ENCODE measurements at regions not wholly inside any gene's neighbourhood (a gene's known extent, or its start where the extent isn't known, plus 50 kb on each side); places are given as distances from the start of the nearest gene placed in this dataset.

- Mint-ChIP-seq H3K9me3 (no peaks in the 10 kb centered on the region), H3K36me3 (ENCODE audit: insufficient read depth) (peaks cover 2% of the 10 kb centered on the region), H3K4me1 (ENCODE audit: low read depth in 2 of 2) (no peaks in the 10 kb centered on the region), H3K4me3 (no peak overlapping the region), H3K27ac (no peak overlapping the region), H3K27me3 (peaks cover 19 to 31% of the 10 kb centered on the region in 2 donors)
- DNase-seq (no peak), ATAC-seq (replicated peaks) (no peak)
Observed at GRCh38 chr9:88775037-88775471, 216.2 kb upstream of the S1PR3 start.

DNA sequence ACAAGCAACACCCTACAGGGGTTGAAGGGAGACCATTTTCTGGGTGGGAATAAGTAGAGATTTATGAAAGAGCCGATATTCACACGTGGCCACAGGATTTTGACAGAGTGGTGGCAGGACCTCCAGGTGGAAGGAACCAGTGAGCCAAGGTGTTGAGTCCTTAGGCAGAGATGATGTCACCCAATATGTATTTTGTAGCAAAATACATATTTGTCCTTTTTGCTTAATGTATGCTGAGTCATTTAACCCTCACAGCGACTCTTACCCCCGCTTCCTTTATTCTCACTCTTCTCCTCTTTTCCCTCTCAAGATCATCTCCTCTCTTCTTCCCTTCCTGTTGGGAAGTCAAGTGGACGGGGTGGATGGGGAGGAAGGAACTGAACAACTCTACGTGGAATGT lies 215.7 kb upstream of the S1PR3 start:
- no peaks in the 10 kb centered on the region for H3K4me1 Mint-ChIP-seq (ENCODE audit: low read depth in 2 of 2)
- no peak overlapping the region for H3K4me3 Mint-ChIP-seq
- no peaks in the 10 kb centered on the region for H3K9me3 Mint-ChIP-seq
- H3K27ac Mint-ChIP-seq, result no peak overlapping the region
- H3K27me3 Mint-ChIP-seq, result peaks cover 21 to 31% of the 10 kb centered on the region in 2 donors
- H3K36me3 Mint-ChIP-seq (ENCODE audit: insufficient read depth), result peaks cover 2% of the 10 kb centered on the region
- ATAC-seq (replicated peaks), result no peak
- DNase-seq, result no peak

DNA sequence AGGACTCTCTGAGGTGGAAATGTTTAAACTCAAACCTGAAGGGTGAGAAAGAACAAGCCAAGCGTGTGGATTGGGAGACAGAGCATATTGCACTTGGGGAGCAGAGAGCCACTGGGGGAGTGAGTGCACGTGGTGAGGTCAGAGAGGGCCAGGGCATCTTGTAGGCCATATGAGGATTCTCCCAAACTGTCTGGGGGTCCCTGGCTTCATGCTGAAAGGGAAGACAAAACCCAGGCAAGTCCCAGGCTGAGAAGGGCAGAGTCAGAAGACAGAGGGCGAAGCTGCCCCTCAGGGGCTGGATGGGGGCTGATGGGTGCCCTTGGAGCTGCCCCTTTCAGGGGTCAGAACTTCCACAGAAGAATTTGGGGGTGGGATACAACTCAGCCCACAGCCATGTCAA lies 215.3 kb upstream of the S1PR3 start:
- Mint-ChIP-seq H3K36me3 (ENCODE audit: insufficient read depth) (peaks cover 2% of the 10 kb centered on the region), H3K27me3 (peaks cover 25 to 31% of the 10 kb centered on the region in 2 donors), H3K4me1 (ENCODE audit: low read depth in 2 of 2) (no peaks in the 10 kb centered on the region), H3K27ac (no peak overlapping the region), H3K9me3 (no peaks in the 10 kb centered on the region), H3K4me3 (no peak overlapping the region)
- ATAC-seq (replicated peaks) (no peak), DNase-seq (no peak)

- DNase-seq (no peak), ATAC-seq (replicated peaks) (no peak)
- H3K4me3 Mint-ChIP-seq, result no peak overlapping the region
- H3K9me3 Mint-ChIP-seq, result no peaks in the 10 kb centered on the region
- H3K27ac Mint-ChIP-seq, result no peak overlapping the region
- H3K27me3 Mint-ChIP-seq, result peaks cover 28 to 31% of the 10 kb centered on the region in 2 donors
- H3K36me3 Mint-ChIP-seq (ENCODE audit: insufficient read depth), result peaks cover 2% of the 10 kb centered on the region
- no peaks in the 10 kb centered on the region for H3K4me1 Mint-ChIP-seq (ENCODE audit: low read depth in 2 of 2)
Observed at GRCh38 chr9:88776717-88777497, 214.4 kb upstream of the S1PR3 start.

DNA sequence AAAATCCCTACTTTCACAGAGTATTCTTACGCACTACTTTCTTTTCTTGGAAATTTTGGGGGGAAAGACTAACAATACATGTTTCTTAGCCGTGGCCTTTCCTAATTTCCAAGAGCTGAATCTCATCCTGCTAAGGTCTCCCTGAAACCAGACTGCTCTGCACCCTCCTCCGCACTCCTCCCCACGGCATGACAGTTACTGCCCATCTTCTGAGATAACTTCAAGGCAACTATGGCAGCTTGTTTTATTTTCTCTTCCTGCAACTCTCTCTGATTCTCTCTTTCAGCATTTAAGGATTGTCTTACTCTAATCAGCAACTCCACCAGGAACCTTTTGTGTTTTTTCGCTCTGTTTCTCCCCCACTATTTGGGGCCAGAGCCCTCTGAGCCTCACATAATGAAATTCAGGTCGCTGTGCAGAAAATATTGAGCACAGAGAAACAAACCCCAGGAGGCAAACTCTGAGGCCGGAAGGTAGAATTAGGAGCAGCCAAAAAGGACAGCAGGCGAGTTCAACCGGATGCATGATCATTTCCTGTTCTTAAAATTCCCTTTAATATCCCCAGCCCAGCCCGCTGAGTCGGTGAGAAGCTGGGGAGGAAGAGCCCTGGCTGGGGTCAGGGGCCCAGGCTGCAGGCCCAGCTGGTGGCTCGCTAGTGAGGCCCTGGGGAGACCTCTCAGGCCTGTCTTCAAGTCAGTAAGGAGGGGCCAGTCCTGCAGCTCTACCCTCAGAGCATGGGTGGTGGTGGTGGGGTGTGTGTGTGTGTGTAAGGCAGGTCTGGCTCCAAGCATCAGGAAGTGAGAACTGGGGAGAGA lies 213.6 kb upstream of the S1PR3 start:
- DNase-seq (no peak), ATAC-seq (replicated peaks) (no peak)
- H3K27me3 Mint-ChIP-seq, result peaks cover 25 to 31% of the 10 kb centered on the region in 2 donors
- no peaks in the 10 kb centered on the region for H3K4me1 Mint-ChIP-seq (ENCODE audit: low read depth in 2 of 2)
- peaks cover 2% of the 10 kb centered on the region for H3K36me3 Mint-ChIP-seq (ENCODE audit: insufficient read depth)
- H3K4me3 Mint-ChIP-seq, result no peak overlapping the region
- H3K9me3 Mint-ChIP-seq, result no peaks in the 10 kb centered on the region
- H3K27ac Mint-ChIP-seq, result no peak overlapping the region

- DNase-seq (no peak), ATAC-seq (replicated peaks) (no peak)
- H3K9me3 Mint-ChIP-seq, result no peaks in the 10 kb centered on the region
- no peak overlapping the region for H3K4me3 Mint-ChIP-seq
- no peak overlapping the region for H3K27ac Mint-ChIP-seq
- H3K4me1 Mint-ChIP-seq (ENCODE audit: low read depth in 2 of 2), result no peaks in the 10 kb centered on the region
- H3K27me3 Mint-ChIP-seq, result peaks cover 9 to 26% of the 10 kb centered on the region in 2 donors
- H3K36me3 Mint-ChIP-seq (ENCODE audit: insufficient read depth), result no peaks in the 10 kb centered on the region
Observed at GRCh38 chr9:88781628-88782391, 209.5 kb upstream of the S1PR3 start.

- ATAC-seq (replicated peaks), result no peak
- Mint-ChIP-seq H3K36me3 (ENCODE audit: insufficient read depth) (no peaks in the 10 kb centered on the region), H3K27me3 (peaks cover 13 to 37% of the 10 kb centered on the region in 2 donors), H3K27ac (no peak overlapping the region), H3K4me3 (no peak overlapping the region), H3K9me3 (no peaks in the 10 kb centered on the region), H3K4me1 (ENCODE audit: low read depth in 2 of 2) (no peaks in the 10 kb centered on the region)
- no peak for DNase-seq
Observed at GRCh38 chr9:88782931-88783710, 208.1 kb upstream of the S1PR3 start.

DNA sequence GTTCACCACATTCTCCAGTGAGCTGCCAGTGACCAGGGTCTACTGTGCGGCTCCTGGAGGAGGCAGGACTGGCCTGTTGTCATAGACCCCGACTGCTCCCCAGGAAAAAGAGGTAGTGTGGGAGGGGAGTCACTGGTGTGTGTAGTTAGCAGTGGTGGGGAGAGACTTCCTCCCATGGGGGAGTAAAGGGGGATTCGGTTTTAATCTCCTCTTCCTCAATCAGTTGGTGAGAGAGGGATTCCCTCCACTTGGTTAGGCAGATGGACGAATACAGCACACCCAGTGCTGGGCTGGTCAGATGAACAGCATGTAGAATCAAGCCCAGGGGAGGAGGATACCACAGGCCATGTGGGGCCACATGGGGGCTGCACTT lies 207.6 kb upstream of the S1PR3 start:
- H3K9me3 Mint-ChIP-seq, result no peaks in the 10 kb centered on the region
- no peak overlapping the region for H3K27ac Mint-ChIP-seq
- no peak overlapping the region for H3K4me3 Mint-ChIP-seq
- H3K4me1 Mint-ChIP-seq (ENCODE audit: low read depth in 2 of 2), result no peaks in the 10 kb centered on the region
- H3K27me3 Mint-ChIP-seq, result peaks cover 19 to 41% of the 10 kb centered on the region in 2 donors
- ATAC-seq (replicated peaks) (no peak), DNase-seq (no peak)
- H3K36me3 Mint-ChIP-seq (ENCODE audit: insufficient read depth), result no peaks in the 10 kb centered on the region

DNA sequence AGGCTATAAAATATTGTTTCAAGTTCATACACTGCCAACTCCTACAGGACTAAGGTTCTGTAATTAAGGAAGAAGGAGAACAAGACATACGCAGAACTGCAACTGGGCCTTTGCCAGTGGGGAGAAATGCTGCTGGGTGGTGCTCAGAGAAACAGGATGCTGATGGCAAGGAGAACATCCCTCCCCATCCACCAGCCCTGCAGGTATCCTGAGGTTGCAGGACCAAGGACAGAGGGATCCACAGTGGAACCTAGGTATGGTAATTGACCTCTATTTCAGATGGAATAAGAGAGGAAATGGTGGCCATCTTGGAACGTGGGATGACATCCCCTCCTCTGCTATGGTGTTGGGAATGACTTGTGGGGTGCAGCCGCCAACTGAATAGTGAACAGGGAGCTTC lies 206.3 kb upstream of the S1PR3 start:
- peaks cover 20 to 41% of the 10 kb centered on the region in 2 donors for H3K27me3 Mint-ChIP-seq
- no peaks in the 10 kb centered on the region for H3K9me3 Mint-ChIP-seq
- no peaks in the 10 kb centered on the region for H3K4me1 Mint-ChIP-seq (ENCODE audit: low read depth in 2 of 2)
- no peak for ATAC-seq (replicated peaks)
- H3K27ac Mint-ChIP-seq, result no peak overlapping the region
- no peak for DNase-seq
- no peaks in the 10 kb centered on the region for H3K36me3 Mint-ChIP-seq (ENCODE audit: insufficient read depth)
- H3K4me3 Mint-ChIP-seq, result no peak overlapping the region

GRCh38 chr9:88786291-88787079 lies 204.8 kb upstream of the S1PR3 start:
- H3K36me3 Mint-ChIP-seq (ENCODE audit: insufficient read depth), result no peaks in the 10 kb centered on the region

DNA sequence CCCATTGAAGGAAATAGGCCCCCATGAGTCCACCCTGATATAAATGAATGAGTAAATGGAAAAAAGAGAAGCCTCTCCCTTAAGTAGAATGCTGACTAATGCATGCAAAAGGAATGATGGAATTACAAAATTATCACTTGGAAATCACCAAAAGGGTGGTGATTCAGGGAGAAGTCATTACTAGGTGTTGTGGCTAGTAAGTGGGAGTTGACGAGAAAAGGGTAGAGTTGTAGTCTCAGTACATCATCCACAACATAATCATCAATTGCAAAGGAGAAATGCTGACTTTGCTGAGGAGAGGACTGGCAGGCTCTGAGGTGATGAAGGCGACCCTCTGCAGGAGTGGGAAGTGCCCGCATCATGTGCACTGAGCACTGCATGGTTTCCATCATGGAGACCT lies 201.5 kb upstream of the S1PR3 start:
- DNase-seq (no peak), ATAC-seq (replicated peaks) (no peak)
- H3K4me3 Mint-ChIP-seq, result no peak overlapping the region
- no peaks in the 10 kb centered on the region for H3K36me3 Mint-ChIP-seq (ENCODE audit: insufficient read depth)
- H3K27ac Mint-ChIP-seq, result no peak overlapping the region
- H3K27me3 Mint-ChIP-seq, result peaks cover 18 to 23% of the 10 kb centered on the region in 2 donors
- no peaks in the 10 kb centered on the region for H3K9me3 Mint-ChIP-seq
- no peaks in the 10 kb centered on the region for H3K4me1 Mint-ChIP-seq (ENCODE audit: low read depth in 2 of 2)

More at GRCh38 chr9:88786291-88787079, 204.8 kb upstream of the S1PR3 start:
- H3K27ac Mint-ChIP-seq, result no peak overlapping the region
- DNase-seq (no peak), ATAC-seq (replicated peaks) (no peak)
- no peaks in the 10 kb centered on the region for H3K9me3 Mint-ChIP-seq
- H3K27me3 Mint-ChIP-seq, result peaks cover 20 to 33% of the 10 kb centered on the region in 2 donors
- no peak overlapping the region for H3K4me3 Mint-ChIP-seq
- no peaks in the 10 kb centered on the region for H3K4me1 Mint-ChIP-seq (ENCODE audit: low read depth in 2 of 2)

GRCh38 chr9:88791105-88791805 lies 200.0 kb upstream of the S1PR3 start:
- Mint-ChIP-seq H3K36me3 (ENCODE audit: insufficient read depth) (no peaks in the 10 kb centered on the region), H3K4me3 (no peak overlapping the region), H3K27ac (no peak overlapping the region), H3K9me3 (no peaks in the 10 kb centered on the region), H3K4me1 (ENCODE audit: low read depth in 2 of 2) (no peaks in the 10 kb centered on the region), H3K27me3 (peaks cover 13 to 19% of the 10 kb centered on the region in 2 donors)
- ATAC-seq (replicated peaks), result no peak
- no peak for DNase-seq
